HepG2 (cell line): ENCODE measurements at regions not wholly inside any gene's neighbourhood (a gene's known extent, or its start where the extent isn't known, plus 50 kb on each side); places are given as distances from the start of the nearest gene placed in this dataset.

Source experiments
- ATAC-seq: fragments of 200-7000 bp; cut with Tn5 transposase; 3 replicates; pipeline ENCODE4 v1.9.1; 2020; ENCODE audit warnings: mild to moderate bottlenecking, moderate library complexity
- BruUV-seq: library from RNA; stranded (reverse); fragments of 400-500 nt; replicated peaks from 2 replicates; lab custom pipeline; 2021; lab: Mats Ljungman, UMichigan
- CTCF ChIA-PET: fragments of 300-600 bp; formaldehyde crosslinking; extraction: SDS; loops from one replicate; lab custom pipeline; 2021; ENCODE audit warnings: low total read pairs, inconsistent platforms, low intra/inter-chr PET ratio; lab: Yijun Ruan, JAX
- POLR2A ChIA-PET: fragments of 350-600 bp; sonication (Branson Sonifier 250); formaldehyde crosslinking; loops from one replicate; lab custom pipeline; 2020; ENCODE audit warnings: antibody characterized with exemption, inconsistent platforms; lab: Yijun Ruan, JAX
- DNase-seq: peaks from one replicate; pipeline ENCODE4 v3.0.0-alpha.2; 2015; ENCODE audit warnings: low spot score
- FAIRE-seq: peaks from 3 replicates; lab custom pipeline; 2011; peaks lifted over from hg19 to GRCh38; lab: Jason Lieb, UNC
- H2AFZ ChIP-seq: one replicate; pipeline ENCODE4 v1.6.1; 2011; ENCODE audit warnings: low read length, inconsistent platforms
- H3K27ac ChIP-seq: fragments of 300-600 bp; 3 replicates; pipeline ENCODE4 v1.8.0; 2011; ENCODE audit warnings: mixed run types, mild to moderate bottlenecking, mixed read lengths, low read length, inconsistent platforms; ENCODE audit not compliant: insufficient read depth; ENCODE audit errors: extremely low read length
- H3K27me3 ChIP-seq, 2 experiments: fragments of 200-600 bp in 1 of 2; 2 replicates in 1 of 2; 3 replicates in 1 of 2; pipeline versions ENCODE4 v1.6.0 to v1.8.0; 2011; ENCODE audit warnings: low read length in 2 of 2, mild to moderate bottlenecking in 2 of 2, moderate library complexity in 2 of 2, inconsistent platforms in 1 of 2; ENCODE audit not compliant: insufficient read depth in 2 of 2, control insufficient read depth in 1 of 2
- H3K36me3 ChIP-seq, 2 experiments: fragments of 200-600 bp in 1 of 2; replicated peaks in 1 of 2; 2 replicates in 1 of 2; 3 replicates in 1 of 2; pipeline versions ENCODE4 v1.5.1 to v1.8.0; 2011; ENCODE audit warnings: low read length in 2 of 2, inconsistent platforms in 1 of 2; ENCODE audit not compliant: insufficient read depth in 2 of 2, control insufficient read depth in 1 of 2
- H3K4me1 ChIP-seq: 2 replicates; pipeline ENCODE4 v1.5.1; 2012; ENCODE audit warnings: low read length, inconsistent platforms; ENCODE audit not compliant: insufficient read depth
- H3K4me2 ChIP-seq: 2 replicates; pipeline ENCODE4 v1.6.0; 2011; ENCODE audit warnings: low read depth, low read length, inconsistent platforms
- H3K4me3 ChIP-seq, 3 experiments: fragments of 200-600 bp in 1 of 3; sonication (generic), shearing (Covaris generic) in 1 of 3; replicated peaks in 1 of 3; 2 replicates each; pipeline ENCODE4 v1.5.1; 2011 to 2016; ENCODE audit warnings: low read length in 3 of 3, inconsistent platforms in 2 of 3, low read depth in 2 of 3, mild to moderate bottlenecking in 2 of 3, control low read depth in 1 of 3, mixed read lengths in 1 of 3; ENCODE audit not compliant: insufficient read depth in 1 of 3
- H3K79me2 ChIP-seq: one replicate; pipeline ENCODE4 v1.6.1; 2011; ENCODE audit warnings: low read length, inconsistent platforms; ENCODE audit not compliant: insufficient read depth
- H3K9ac ChIP-seq: 2 replicates; pipeline ENCODE4 v1.6.0; 2011; ENCODE audit warnings: mild to moderate bottlenecking, low read depth, low read length, inconsistent platforms; ENCODE audit not compliant: insufficient read depth
- H3K9me3 ChIP-seq: 2 replicates; pipeline ENCODE4 v1.5.1; 2012; ENCODE audit warnings: mild to moderate bottlenecking, low read length
- H4K20me1 ChIP-seq: 2 replicates; pipeline ENCODE4 v1.6.0; 2011; ENCODE audit warnings: inconsistent platforms, mild to moderate bottlenecking, low read length, moderate library complexity; ENCODE audit not compliant: insufficient read depth
- ARID4A ChIP-seq: sonication (generic); formaldehyde crosslinking; IDR thresholded peaks from 2 replicates; pipeline ENCODE4 v1.5.0; 2020; ENCODE audit warnings: mild to moderate bottlenecking, missing genetic modification reagents, borderline replicate concordance
- CREB1 ChIP-seq, 2 experiments: fragments of 450-650 bp in 1 of 2; IDR thresholded peaks; 2 replicates each; pipeline ENCODE4 v1.6.1; 2016 to 2017; ENCODE audit warnings: control low read depth in 1 of 2, mild to moderate bottlenecking in 1 of 2, missing compliant biosample characterization in 1 of 2, missing genetic modification characterization in 1 of 2
- ESRRA ChIP-seq: sonication (generic); formaldehyde crosslinking; IDR thresholded peaks from 2 replicates; pipeline ENCODE4 v1.5.1; 2020; ENCODE audit warnings: mild to moderate bottlenecking, low read depth, missing genetic modification reagents
- ISL2 ChIP-seq: sonication (generic); formaldehyde crosslinking; IDR thresholded peaks from 2 replicates; pipeline ENCODE4 v1.5.0; 2020; ENCODE audit warnings: missing genetic modification reagents
- MBD4 ChIP-seq: IDR thresholded peaks from 2 replicates; pipeline ENCODE4 v1.6.1; 2012; ENCODE audit warnings: low read length, inconsistent platforms, borderline replicate concordance
- RFXAP ChIP-seq: sonication (generic); formaldehyde crosslinking; IDR thresholded peaks from 2 replicates; pipeline ENCODE4 v1.4.0; 2020; ENCODE audit warnings: missing genetic modification reagents, borderline replicate concordance
- SKI ChIP-seq: fragments of 450-650 bp; IDR thresholded peaks from one replicate; pipeline ENCODE4 v1.6.1; 2018; ENCODE audit warnings: mild to moderate bottlenecking; ENCODE audit not compliant: partially characterized antibody
- THAP8 ChIP-seq: sonication (generic); formaldehyde crosslinking; IDR thresholded peaks from 2 replicates; pipeline ENCODE4 v1.5.1; 2020; ENCODE audit warnings: missing genetic modification reagents, mild to moderate bottlenecking, borderline replicate concordance
- TRIM22 ChIP-seq: fragments of 450-650 bp; IDR thresholded peaks from 2 replicates; pipeline ENCODE4 v1.6.1; 2017
- ZBTB25 ChIP-seq: IDR thresholded peaks from 2 replicates; pipeline ENCODE4 v1.6.1; 2018; ENCODE audit warnings: missing genetic modification reagents
- ZBTB33 ChIP-seq: sonication (generic); formaldehyde crosslinking; IDR thresholded peaks from 2 replicates; pipeline ENCODE4 v1.4.0; 2020; ENCODE audit warnings: missing genetic modification reagents
- ZNF337 ChIP-seq: sonication (generic); formaldehyde crosslinking; IDR thresholded peaks from 2 replicates; pipeline ENCODE4 v1.5.1; 2020; ENCODE audit warnings: missing genetic modification reagents, low read depth, mild to moderate bottlenecking, borderline replicate concordance
- ZNF530 ChIP-seq: sonication (generic); formaldehyde crosslinking; IDR thresholded peaks from 2 replicates; pipeline ENCODE4 v1.5.0; 2020; ENCODE audit warnings: low read depth, mild to moderate bottlenecking, missing genetic modification reagents
- WGBS: methylation state at CpG from one replicate; pipeline ENCODE4 v1.1.6; 2017; ENCODE audit warnings: low lambda C conversion rate; 5-methylcytosine and 5-hydroxymethylcytosine counted together
- in situ Hi-C: cut with HindIII; loops from 2 replicates; pipeline ENCODE4 v1.10.0; 2017; ENCODE audit warnings: low pct_unique_long_range_greater_than_20kb; ENCODE audit not compliant: extremely low pct_ligation_motif_present
- intact Hi-C: fragments of 100-400 bp; cut with micrococcal nuclease; formaldehyde crosslinking; loops from one replicate; pipeline ENCODE4 v1.10.0; 2022; ENCODE audit not compliant: unreplicated experiment

- no peak for TF ChIP-seq ISL2 (CRISPR knock-in tag)
- TF ChIP-seq ZBTB33: no peak
- TF ChIP-seq MBD4: no peak
- no peak for TF ChIP-seq ZNF337 (CRISPR knock-in tag)
Observed at GRCh38 chr3:102714567-102714966, 279.8 kb downstream of the ZPLD1 start (continued).

GRCh38 chr3:102715030-102715697 lies 280.3 kb downstream of the ZPLD1 start:
- Histone ChIP-seq H3K27me3 (no peaks in the 10 kb centered on the region), H3K9ac (no peak overlapping the region), H3K4me1 (no peaks in the 10 kb centered on the region), H3K27ac (no peak overlapping the region), H3K9me3 (no peaks in the 10 kb centered on the region), H3K4me3 (no peak overlapping the region), H3K79me2 (no peaks in the 10 kb centered on the region), H4K20me1 (no peaks in the 10 kb centered on the region), H2AFZ (no peak overlapping the region), H3K36me3 (no peaks in the 10 kb centered on the region), H3K4me2 (no peak overlapping the region)
- FAIRE-seq (no peak), DNase-seq (no peak), ATAC-seq (no peak)
- in situ Hi-C loops (no loop called here), intact Hi-C loops (no loop called here)
- 0% methylated on average over 2 of the region's 2 CpGs for WGBS
- BruUV-seq: no TSS peak
- POLR2A ChIA-PET: no interaction called here
- CTCF ChIA-PET: no interaction called here
- no peak for TF ChIP-seq CREB1 (IDR thresholded peaks at IDR 0.05)
- no peak for TF ChIP-seq CREB1 (CRISPR knock-in tag; IDR thresholded peaks at IDR 0.05)
- no peak for TF ChIP-seq ESRRA (CRISPR knock-in tag)
- no peak for TF ChIP-seq ZBTB25
- no peak for TF ChIP-seq THAP8
- no peak for TF ChIP-seq RFXAP (CRISPR knock-in tag)
- TF ChIP-seq TRIM22: no peak
- no peak for TF ChIP-seq ZNF530 (CRISPR knock-in tag)
- no peak for TF ChIP-seq SKI
- no peak for TF ChIP-seq ARID4A (CRISPR knock-in tag)
